OCI-LY1 (cell line): ENCODE measurements at regions not wholly inside any gene's neighbourhood (a gene's known extent, or its start where the extent isn't known, plus 50 kb on each side); places are given as distances from the start of the nearest gene placed in this dataset.

Experiments used
- CTCF ChIP-seq: fragments of 200-600 bp; sonication (generic), shearing (Covaris generic); IDR thresholded peaks from 2 replicates; pipeline ENCODE4 v1.5.1; 2017; ENCODE audit warnings: mild to moderate bottlenecking, antibody characterized with exemption, low read length, moderate library complexity, mixed read lengths
- EZH2 ChIP-seq: fragments of 200-600 bp; sonication (generic), shearing (Covaris generic); IDR thresholded peaks from 2 replicates; pipeline ENCODE4 v1.8.0; 2017; ENCODE audit warnings: borderline replicate concordance, mixed run types, mild to moderate bottlenecking, antibody characterized with exemption, low read length, moderate library complexity, mixed read lengths

GRCh38 chr9:79300068-79300467 is 271.7 kb upstream of the TLE4 start:
- TF ChIP-seq CTCF = no peak
- TF ChIP-seq EZH2 = no peak
